Progenitor cell of endocrine pancreas (in vitro differentiated cells): ENCODE measurements at regions not wholly inside any gene's neighbourhood (a gene's known extent, or its start where the extent isn't known, plus 50 kb on each side); places are given as distances from the start of the nearest gene placed in this dataset.

Source experiments
- DNase-seq: peaks from one replicate; pipeline ENCODE4 v3.0.0; 2021; ENCODE audit warnings: low spot score; ENCODE audit not compliant: unreplicated experiment
- H3K27ac Mint-ChIP-seq: 2 replicates; pipeline ENCODE4 v1.8.0; 2021; ENCODE audit warnings: mild to moderate bottlenecking, moderate library complexity, mixed read lengths
- H3K27me3 Mint-ChIP-seq: 2 replicates; pipeline ENCODE4 v1.8.0; 2021; ENCODE audit warnings: mixed read lengths
- H3K36me3 Mint-ChIP-seq: 2 replicates; pipeline ENCODE4 v1.8.0; 2022; ENCODE audit warnings: mixed read lengths; ENCODE audit not compliant: insufficient read depth
- H3K4me1 Mint-ChIP-seq: 2 replicates; pipeline ENCODE4 v1.8.0; 2021; ENCODE audit warnings: low read depth, mixed read lengths
- H3K4me3 Mint-ChIP-seq: 2 replicates; pipeline ENCODE4 v1.8.0; 2021; ENCODE audit warnings: low read depth, mild to moderate bottlenecking, moderate library complexity, mixed read lengths
- H3K9me3 Mint-ChIP-seq: 2 replicates; pipeline ENCODE4 v1.8.0; 2021; ENCODE audit warnings: low read depth, mixed read lengths
- CTCF ChIP-seq: fragments of 200-600 bp; sonication (generic); IDR thresholded peaks from one replicate; pipeline ENCODE4 v1.5.0; 2021; ENCODE audit warnings: antibody characterized with exemption, mild to moderate bottlenecking; ENCODE audit not compliant: unreplicated experiment

- DNase-seq, result no peak
- TF ChIP-seq CTCF, result no peak
- Mint-ChIP-seq H3K27me3 (no peaks in the 10 kb centered on the region), H3K4me1 (peaks cover 1% of the 10 kb centered on the region), H3K36me3 (peaks cover 2% of the 10 kb centered on the region), H3K27ac (no peak overlapping the region), H3K4me3 (no peak overlapping the region), H3K9me3 (no peaks in the 10 kb centered on the region)
Measured at GRCh38 chr9:110143950-110144545, 63.9 kb downstream of the C9orf152 start.

GRCh38 chr9:110146373-110146772 is 61.6 kb downstream of the C9orf152 start:
- Mint-ChIP-seq H3K36me3 (peaks cover 4% of the 10 kb centered on the region), H3K4me1 (peaks cover 1% of the 10 kb centered on the region), H3K27me3 (no peaks in the 10 kb centered on the region), H3K27ac (no peak overlapping the region), H3K4me3 (no peak overlapping the region), H3K9me3 (peaks cover 9% of the 10 kb centered on the region)
- no peak for DNase-seq
- no peak for TF ChIP-seq CTCF

GRCh38 chr9:110148384-110148783 is 59.6 kb downstream of the C9orf152 start:
- peaks cover 4% of the 10 kb centered on the region for H3K36me3 Mint-ChIP-seq
- H3K9me3 Mint-ChIP-seq, result peaks cover 9% of the 10 kb centered on the region
- H3K27ac Mint-ChIP-seq, result no peak overlapping the region
- no peak for TF ChIP-seq CTCF
- H3K4me1 Mint-ChIP-seq, result peaks cover 1% of the 10 kb centered on the region
- H3K4me3 Mint-ChIP-seq, result no peak overlapping the region
- H3K27me3 Mint-ChIP-seq, result no peaks in the 10 kb centered on the region
- DNase-seq, result no peak

GRCh38 chr9:110148891-110149290 is 59.1 kb downstream of the C9orf152 start:
- TF ChIP-seq CTCF, result no peak
- H3K9me3 Mint-ChIP-seq, result peaks cover 9% of the 10 kb centered on the region
- no peaks in the 10 kb centered on the region for H3K27me3 Mint-ChIP-seq
- H3K36me3 Mint-ChIP-seq, result peaks cover 4% of the 10 kb centered on the region
- peaks cover 1% of the 10 kb centered on the region for H3K4me1 Mint-ChIP-seq
- DNase-seq, result no peak
- H3K27ac Mint-ChIP-seq, result no peak overlapping the region
- no peak overlapping the region for H3K4me3 Mint-ChIP-seq
